ENCODE measurements at regions not wholly inside any gene's neighbourhood (a gene's known extent, or its start where the extent isn't known, plus 50 kb on each side); places are given as distances from the start of the nearest gene placed in this dataset.
"Not testable (repeated sequence)": the region's sequence is repeated elsewhere in the genome, so short reads cannot be mapped to it uniquely, and the experiment has no call there.

DNA sequence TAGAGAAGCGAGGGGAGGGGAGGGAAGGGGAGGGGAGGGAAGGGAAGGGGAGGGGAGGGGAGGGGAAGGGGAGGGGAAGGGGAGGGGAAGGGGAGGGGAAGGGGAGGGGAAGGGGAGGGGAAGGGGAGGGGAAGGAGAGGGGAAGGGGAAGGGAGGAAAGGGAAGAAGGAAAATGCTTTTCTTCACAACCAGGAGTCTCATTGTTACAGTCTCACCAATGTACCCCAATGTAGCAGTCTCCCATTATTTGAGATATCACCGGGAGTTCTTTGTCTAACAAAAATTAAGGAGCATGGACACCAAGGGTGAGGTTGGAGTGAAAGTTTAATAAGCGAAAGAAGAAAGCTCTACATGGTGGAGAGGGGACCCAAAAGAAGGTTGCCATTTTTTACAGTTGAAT lies 1148.0 kb upstream of the ACVR2A start:
- not testable (repeated sequence) for H2AFZ ChIP-seq (ENCODE audit: low read depth, low read length); H3K4me2 ChIP-seq (ENCODE audit: low read length, poor library complexity, severe bottlenecking); H2BK5ac ChIP-seq (ENCODE audit: low read depth, low read length, poor library complexity, severe bottlenecking); H2BK120ac ChIP-seq (ENCODE audit: low read depth, low read length); H2BK12ac ChIP-seq (ENCODE audit: low read length in 2 of 2); H4K91ac ChIP-seq (ENCODE audit: low read length); H3K18ac ChIP-seq (ENCODE audit: low read depth in 1 of 2, low read length in 2 of 2); H3K14ac ChIP-seq (ENCODE audit: low read length in 2 of 2); H3K4me1 ChIP-seq (ENCODE audit: control insufficient read depth, insufficient read depth, low read depth, low read length); H3K27me3 ChIP-seq (ENCODE audit: control insufficient read depth in 1 of 2, insufficient read depth in 1 of 2, low read length in 2 of 2); H3K27ac ChIP-seq (ENCODE audit: low read length, poor library complexity, severe bottlenecking); H2BK15ac ChIP-seq (ENCODE audit: low read depth, poor library complexity, severe bottlenecking); H2AK5ac ChIP-seq (ENCODE audit: low read length, severe bottlenecking); H3K9ac ChIP-seq (ENCODE audit: low read length); H3K36me3 ChIP-seq (ENCODE audit: control insufficient read depth in 1 of 2, insufficient read depth in 2 of 2, low read depth in 1 of 2, low read length in 2 of 2); DNase-seq; H3K4me3 ChIP-seq (ENCODE audit: insufficient read depth in 1 of 2, low read depth in 1 of 2, low read length in 2 of 2); H3K79me1 ChIP-seq (replicated peaks; ENCODE audit: low read length, poor library complexity, severe bottlenecking); H3K23ac ChIP-seq (ENCODE audit: low read length in 2 of 2); H4K8ac ChIP-seq (ENCODE audit: low read length); H3K4ac ChIP-seq (ENCODE audit: low read depth in 1 of 2, low read length in 2 of 2)
- peaks cover 20% of the 10 kb centered on the region for H3K9me3 ChIP-seq (ENCODE audit: control insufficient read depth, low read length)
- 98% methylated on average over 2 of the region's 3 CpGs for WGBS

DNA sequence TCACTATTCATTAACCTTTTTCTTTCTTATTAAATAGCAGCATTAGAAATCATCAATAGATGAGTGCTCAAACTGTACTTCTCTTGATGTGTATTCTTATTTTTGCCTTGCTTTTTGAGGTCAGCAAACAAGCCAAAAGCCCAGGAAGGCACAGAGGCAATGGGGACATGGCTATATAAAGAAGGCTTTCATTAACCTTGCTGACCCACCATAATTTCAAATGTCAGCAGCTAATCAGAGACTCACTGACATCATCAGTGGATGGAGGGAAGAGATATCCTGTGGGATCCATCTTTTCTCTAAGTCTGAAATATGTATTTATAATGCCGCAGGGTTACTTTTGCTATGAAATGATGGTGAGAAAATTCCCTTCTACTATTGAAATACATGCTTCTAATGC lies 1162.8 kb upstream of the ACVR2A start:
- H3K27me3 ChIP-seq (ENCODE audit: control insufficient read depth in 1 of 2, insufficient read depth in 1 of 2, low read length in 2 of 2), result no peaks in the 10 kb centered on the region
- H3K36me3 ChIP-seq (ENCODE audit: control insufficient read depth in 1 of 2, insufficient read depth in 2 of 2, low read depth in 1 of 2, low read length in 2 of 2), result no peaks in the 10 kb centered on the region
- no peak overlapping the region for H3K23ac ChIP-seq (ENCODE audit: low read length in 2 of 2)
- no peak overlapping the region for H3K14ac ChIP-seq (ENCODE audit: low read length in 2 of 2)
- H4K8ac ChIP-seq (ENCODE audit: low read length), result no peak overlapping the region
- H3K9ac ChIP-seq (ENCODE audit: low read length), result no peak overlapping the region
- no peak overlapping the region for H2BK5ac ChIP-seq (ENCODE audit: low read depth, low read length, poor library complexity, severe bottlenecking)
- no peak overlapping the region for H3K27ac ChIP-seq (ENCODE audit: low read length, poor library complexity, severe bottlenecking)
- H2BK120ac ChIP-seq (ENCODE audit: low read depth, low read length), result no peak overlapping the region
- H3K4me1 ChIP-seq (ENCODE audit: control insufficient read depth, insufficient read depth, low read depth, low read length), result no peaks in the 10 kb centered on the region
- H2AK5ac ChIP-seq (ENCODE audit: low read length, severe bottlenecking), result no peak overlapping the region
- no peak for DNase-seq
- no peaks in the 10 kb centered on the region for H3K79me1 ChIP-seq (replicated peaks; ENCODE audit: low read length, poor library complexity, severe bottlenecking)
- H3K4ac ChIP-seq (ENCODE audit: low read depth in 1 of 2, low read length in 2 of 2), result no peak overlapping the region
- no peak overlapping the region for H4K91ac ChIP-seq (ENCODE audit: low read length)
- H2BK15ac ChIP-seq (ENCODE audit: low read depth, poor library complexity, severe bottlenecking), result no peak overlapping the region
- no peak overlapping the region for H2BK12ac ChIP-seq (ENCODE audit: low read length in 2 of 2)
- no peaks in the 10 kb centered on the region for H3K9me3 ChIP-seq (ENCODE audit: control insufficient read depth, low read length)
- no peak overlapping the region for H3K4me2 ChIP-seq (ENCODE audit: low read length, poor library complexity, severe bottlenecking)
- no peak overlapping the region for H3K18ac ChIP-seq (ENCODE audit: low read depth in 1 of 2, low read length in 2 of 2)
- WGBS, result no CpG with 5 or more reads among the region's 1 CpG
- no peak overlapping the region for H2AFZ ChIP-seq (ENCODE audit: low read depth, low read length)
- no peak overlapping the region for H3K4me3 ChIP-seq (ENCODE audit: insufficient read depth in 1 of 2, low read depth in 1 of 2, low read length in 2 of 2)

DNA sequence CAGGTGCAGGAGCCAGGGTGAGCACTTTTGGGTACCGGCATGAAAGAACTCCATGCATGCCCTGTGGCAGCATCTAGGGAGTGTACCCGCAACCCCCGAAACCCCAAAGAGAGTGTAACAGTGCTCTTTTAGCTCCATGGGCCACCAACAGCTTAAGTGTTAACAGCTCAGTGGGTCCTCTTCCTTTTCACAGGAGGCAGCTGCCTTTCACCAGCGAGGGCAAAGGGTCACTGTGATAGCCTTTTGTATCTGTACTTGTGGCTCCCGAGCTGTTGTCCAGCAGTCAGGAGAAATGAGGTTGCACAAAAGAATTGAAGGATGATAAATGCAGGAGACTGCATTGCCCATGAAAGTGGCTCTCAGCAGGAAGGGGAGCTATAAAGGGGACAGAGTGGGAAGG lies 1166.3 kb upstream of the ACVR2A start:
- Histone ChIP-seq H3K23ac (ENCODE audit: low read length in 2 of 2) (no peak overlapping the region), H2AK5ac (ENCODE audit: low read length, severe bottlenecking) (no peak overlapping the region), H3K9me3 (ENCODE audit: control insufficient read depth, low read length) (no peaks in the 10 kb centered on the region), H4K8ac (ENCODE audit: low read length) (no peak overlapping the region), H2BK15ac (ENCODE audit: low read depth, poor library complexity, severe bottlenecking) (no peak overlapping the region), H3K4me2 (ENCODE audit: low read length, poor library complexity, severe bottlenecking) (no peak overlapping the region), H3K4me3 (ENCODE audit: insufficient read depth in 1 of 2, low read depth in 1 of 2, low read length in 2 of 2) (no peak overlapping the region), H2BK12ac (ENCODE audit: low read length in 2 of 2) (no peak overlapping the region), H3K4ac (ENCODE audit: low read depth in 1 of 2, low read length in 2 of 2) (no peak overlapping the region), H4K91ac (ENCODE audit: low read length) (peak overlapping the region; percentile 34), H2BK5ac (ENCODE audit: low read depth, low read length, poor library complexity, severe bottlenecking) (no peak overlapping the region), H3K14ac (ENCODE audit: low read length in 2 of 2) (no peak overlapping the region), H3K27ac (ENCODE audit: low read length, poor library complexity, severe bottlenecking) (no peak overlapping the region), H2AFZ (ENCODE audit: low read depth, low read length) (no peak overlapping the region), H2BK120ac (ENCODE audit: low read depth, low read length) (no peak overlapping the region), H3K18ac (ENCODE audit: low read depth in 1 of 2, low read length in 2 of 2) (no peak overlapping the region), H3K9ac (ENCODE audit: low read length) (no peak overlapping the region), H3K27me3 (ENCODE audit: control insufficient read depth in 1 of 2, insufficient read depth in 1 of 2, low read length in 2 of 2) (no peaks in the 10 kb centered on the region), H3K36me3 (ENCODE audit: control insufficient read depth in 1 of 2, insufficient read depth in 2 of 2, low read depth in 1 of 2, low read length in 2 of 2) (no peaks in the 10 kb centered on the region), H3K79me1 (replicated peaks; ENCODE audit: low read length, poor library complexity, severe bottlenecking) (no peaks in the 10 kb centered on the region), H3K4me1 (ENCODE audit: control insufficient read depth, insufficient read depth, low read depth, low read length) (no peaks in the 10 kb centered on the region)
- no peak for DNase-seq
- 77% methylated on average over 5 of the region's 5 CpGs for WGBS

DNA sequence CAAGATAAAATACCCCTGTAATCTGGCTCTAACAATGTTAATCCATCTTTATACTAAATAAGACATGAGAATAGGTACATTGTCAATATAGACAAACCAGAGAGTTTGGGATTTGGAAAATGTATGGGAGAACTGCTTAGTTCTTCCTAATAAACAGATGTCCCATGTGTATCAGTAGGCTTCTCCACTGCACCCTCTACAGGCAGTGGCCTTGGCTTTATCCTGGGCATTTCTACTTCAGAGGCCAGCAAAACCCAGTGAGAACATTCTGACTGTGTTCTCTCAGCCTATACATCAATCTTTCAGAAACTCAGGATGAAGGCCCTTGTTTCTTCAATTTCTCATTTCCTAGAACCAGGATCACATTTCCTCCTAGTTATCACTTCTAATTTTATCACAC lies 1167.5 kb upstream of the ACVR2A start:
- no peak overlapping the region for H2AK5ac ChIP-seq (ENCODE audit: low read length, severe bottlenecking)
- H3K36me3 ChIP-seq (ENCODE audit: control insufficient read depth in 1 of 2, insufficient read depth in 2 of 2, low read depth in 1 of 2, low read length in 2 of 2), result no peaks in the 10 kb centered on the region
- H3K9ac ChIP-seq (ENCODE audit: low read length), result no peak overlapping the region
- H3K79me1 ChIP-seq (replicated peaks; ENCODE audit: low read length, poor library complexity, severe bottlenecking), result no peaks in the 10 kb centered on the region
- no peaks in the 10 kb centered on the region for H3K9me3 ChIP-seq (ENCODE audit: control insufficient read depth, low read length)
- no peak overlapping the region for H2AFZ ChIP-seq (ENCODE audit: low read depth, low read length)
- no peak overlapping the region for H2BK120ac ChIP-seq (ENCODE audit: low read depth, low read length)
- H2BK12ac ChIP-seq (ENCODE audit: low read length in 2 of 2), result no peak overlapping the region
- H2BK15ac ChIP-seq (ENCODE audit: low read depth, poor library complexity, severe bottlenecking), result no peak overlapping the region
- no peak for DNase-seq
- no peak overlapping the region for H3K4ac ChIP-seq (ENCODE audit: low read depth in 1 of 2, low read length in 2 of 2)
- H4K8ac ChIP-seq (ENCODE audit: low read length), result no peak overlapping the region
- H3K27ac ChIP-seq (ENCODE audit: low read length, poor library complexity, severe bottlenecking), result no peak overlapping the region
- no peak overlapping the region for H3K4me2 ChIP-seq (ENCODE audit: low read length, poor library complexity, severe bottlenecking)
- H2BK5ac ChIP-seq (ENCODE audit: low read depth, low read length, poor library complexity, severe bottlenecking), result no peak overlapping the region
- no peak overlapping the region for H4K91ac ChIP-seq (ENCODE audit: low read length)
- H3K4me1 ChIP-seq (ENCODE audit: control insufficient read depth, insufficient read depth, low read depth, low read length), result no peaks in the 10 kb centered on the region
- H3K27me3 ChIP-seq (ENCODE audit: control insufficient read depth in 1 of 2, insufficient read depth in 1 of 2, low read length in 2 of 2), result no peaks in the 10 kb centered on the region
- no peak overlapping the region for H3K4me3 ChIP-seq (ENCODE audit: insufficient read depth in 1 of 2, low read depth in 1 of 2, low read length in 2 of 2)
- H3K18ac ChIP-seq (ENCODE audit: low read depth in 1 of 2, low read length in 2 of 2), result no peak overlapping the region
- no peak overlapping the region for H3K23ac ChIP-seq (ENCODE audit: low read length in 2 of 2)
- no peak overlapping the region for H3K14ac ChIP-seq (ENCODE audit: low read length in 2 of 2)
